HG02970 (cell line): ENCODE measurements at regions not wholly inside any gene's neighbourhood (a gene's known extent, or its start where the extent isn't known, plus 50 kb on each side); places are given as distances from the start of the nearest gene placed in this dataset.
"Not testable (repeated sequence)": the region's sequence is repeated elsewhere in the genome, so short reads cannot be mapped to it uniquely, and the experiment has no call there.

Experiments
- ATAC-seq: cut with Tn5 transposase; IDR thresholded peaks from one replicate; pipeline ENCODE4 v1.9.1; 2021; ENCODE audit warnings: mild to moderate bottlenecking, moderate library complexity, moderate number of reproducible peaks; ENCODE audit not compliant: unreplicated experiment, low FRiP score

DNA sequence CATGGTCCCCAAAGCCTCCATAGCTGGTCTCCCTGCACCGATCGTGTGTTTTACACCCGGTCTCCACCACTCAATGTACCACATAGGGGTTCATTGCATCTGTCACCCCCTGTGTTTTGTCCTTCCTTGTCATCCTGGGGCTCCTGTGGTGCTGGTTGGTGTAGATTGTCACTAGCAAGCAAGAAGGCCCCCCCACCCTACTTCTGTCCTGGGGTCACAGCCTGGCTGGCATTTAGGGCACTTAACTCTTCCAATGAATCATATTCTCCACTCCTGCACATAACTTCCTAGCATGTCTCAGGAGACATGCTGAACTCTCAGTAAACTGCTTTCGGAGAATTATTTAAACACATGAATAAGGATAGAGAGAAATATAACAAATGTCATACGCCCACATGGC, 161.4 kb downstream of the BCL2L11 start:
- not testable (repeated sequence) for ATAC-seq

DNA sequence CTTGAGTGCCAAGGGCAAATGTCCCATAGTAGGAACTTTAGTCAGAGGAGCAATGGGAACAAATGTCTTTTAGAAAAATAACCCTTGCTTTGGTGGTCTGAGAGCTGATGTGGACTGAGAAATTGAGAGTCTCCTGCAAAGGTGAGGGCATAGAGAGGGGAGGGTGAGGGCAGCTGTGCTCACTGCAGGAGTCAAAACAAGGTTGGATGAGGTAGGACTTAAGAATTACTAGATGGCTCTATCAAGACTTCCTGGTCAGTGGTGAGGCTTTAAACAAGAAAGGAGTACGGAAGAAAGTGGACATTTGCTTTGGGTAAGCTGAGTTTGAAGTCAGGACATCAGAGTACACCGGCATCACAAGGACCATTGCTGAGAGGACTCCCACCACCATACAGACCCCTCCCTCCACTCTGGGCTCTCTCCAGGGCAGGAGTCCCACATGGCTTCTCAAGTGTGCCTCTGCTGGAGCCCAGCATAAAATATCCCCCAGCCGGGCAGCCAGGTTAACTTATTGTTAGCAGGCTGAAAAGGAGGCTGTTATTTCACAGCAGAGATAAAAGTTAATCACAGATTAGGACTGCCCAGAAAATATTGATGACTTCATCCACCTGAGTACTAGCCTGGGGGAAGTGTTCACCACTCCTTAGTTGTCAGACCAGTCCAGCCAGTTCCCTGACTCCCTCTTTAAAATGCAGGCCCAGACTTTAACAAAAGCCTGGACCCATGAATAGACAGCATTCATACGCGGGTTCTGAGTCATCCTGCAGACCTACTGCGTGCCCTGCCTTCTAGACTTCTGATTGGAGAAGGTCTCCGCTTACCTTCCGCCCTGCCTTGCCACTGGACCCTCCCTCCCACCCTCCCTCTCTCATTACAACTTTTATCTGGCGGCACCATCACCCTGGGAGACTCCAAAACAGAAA, 167.2 kb downstream of the BCL2L11 start:
- not testable (repeated sequence) for ATAC-seq

GRCh38 chr2:111290370-111290769, 169.7 kb downstream of the BCL2L11 start:
- ATAC-seq: not testable (repeated sequence)

DNA sequence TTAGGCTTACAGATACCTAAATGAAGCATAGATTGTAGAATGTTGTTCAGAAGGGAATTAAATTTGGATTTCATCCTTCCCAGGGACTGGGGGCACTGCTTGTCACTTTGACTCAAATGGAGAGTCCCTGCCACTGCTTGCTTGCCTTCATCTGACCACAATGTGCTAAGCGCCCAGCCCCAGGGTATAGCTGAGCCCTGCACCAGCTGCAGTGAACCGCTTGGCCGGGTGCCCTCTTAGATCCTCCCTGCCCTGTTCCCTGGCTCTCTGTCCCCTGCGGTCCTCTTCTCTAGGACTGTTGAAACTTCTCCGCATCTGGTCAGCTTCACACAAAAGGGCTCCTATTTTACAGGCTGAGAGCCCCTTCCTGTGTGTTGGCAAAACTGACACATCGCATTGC, 170.9 kb downstream of the BCL2L11 start:
- ATAC-seq: not testable (repeated sequence)

DNA sequence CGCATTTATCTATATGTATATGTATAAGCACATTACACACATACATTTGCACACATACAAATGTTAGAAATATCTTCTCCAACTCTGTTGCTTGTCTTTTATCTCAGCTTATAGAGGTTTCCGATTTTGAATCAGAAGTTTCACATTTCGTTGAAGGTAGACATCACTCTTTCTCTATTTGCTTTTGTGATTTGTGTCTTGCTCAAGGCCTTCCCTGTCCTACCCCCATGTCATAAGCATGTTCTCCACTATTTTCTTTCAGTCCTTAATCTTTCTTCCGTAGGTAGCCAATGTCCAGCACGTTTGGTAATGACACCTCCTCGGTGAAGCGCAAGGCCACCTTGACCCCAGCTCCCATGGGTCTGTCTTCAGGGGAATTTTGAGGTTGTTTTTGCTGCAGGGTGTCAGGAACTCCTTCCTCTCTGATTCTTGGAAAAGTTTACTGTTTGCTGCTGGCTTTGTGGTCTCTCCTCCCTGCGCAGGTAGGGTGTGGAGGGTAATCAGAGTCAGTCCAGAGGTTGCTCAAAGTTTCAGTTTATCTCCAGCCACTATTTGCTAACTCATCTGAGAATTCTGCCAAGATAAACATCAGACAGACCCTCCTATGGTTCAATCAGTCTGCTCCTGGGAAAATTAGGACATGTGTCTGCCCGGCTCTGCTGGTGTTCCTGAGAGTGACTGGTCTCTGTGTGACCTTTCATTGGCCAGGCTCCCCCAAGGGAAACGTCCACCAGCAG, 171.7 kb downstream of the BCL2L11 start:
- ATAC-seq: not testable (repeated sequence)

DNA sequence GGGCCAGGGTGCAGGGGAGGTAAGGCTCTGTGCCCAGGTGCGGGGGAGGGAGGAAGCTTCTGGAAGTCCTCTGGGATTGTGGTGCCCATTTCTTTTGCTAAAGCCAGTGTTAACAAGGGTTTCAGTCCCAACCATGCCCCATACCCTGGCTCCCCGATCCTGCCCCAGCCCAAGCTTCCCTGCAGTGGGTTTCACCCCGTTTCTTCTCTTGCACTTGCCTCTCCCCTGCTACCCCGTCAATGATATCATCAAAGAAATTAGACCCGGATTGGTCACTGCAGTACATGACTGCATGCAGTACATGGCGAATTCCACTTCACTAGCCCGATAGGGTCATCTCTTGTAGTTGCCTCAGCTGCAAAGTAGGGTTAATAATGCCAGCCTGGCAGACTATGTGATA, 174.0 kb downstream of the BCL2L11 start:
- ATAC-seq: not testable (repeated sequence)

- not testable (repeated sequence) for ATAC-seq
Measured at GRCh38 chr2:111296122-111296804, 175.5 kb downstream of the BCL2L11 start.

DNA sequence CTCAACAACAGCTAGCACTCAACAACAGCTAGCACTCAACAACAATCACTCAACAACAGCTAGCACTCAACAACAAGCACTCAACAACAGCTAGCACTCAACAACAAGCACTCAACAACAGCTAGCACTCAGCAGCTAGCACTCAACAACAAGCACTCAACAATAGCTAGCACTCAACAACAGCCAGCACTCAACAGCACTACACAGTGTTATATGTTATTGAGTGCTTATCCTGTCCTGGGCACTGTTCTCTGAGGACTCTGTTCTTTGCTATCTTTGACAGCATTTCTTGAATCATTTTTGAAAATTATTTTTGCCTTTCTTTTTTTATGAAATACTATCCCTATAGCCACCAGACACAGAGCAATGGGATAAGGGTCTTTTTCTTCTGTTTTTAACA, 176.4 kb downstream of the BCL2L11 start:
- ATAC-seq: not testable (repeated sequence)

- ATAC-seq: not testable (repeated sequence)
Measured at GRCh38 chr2:111298927-111299326, 178.2 kb downstream of the BCL2L11 start.

DNA sequence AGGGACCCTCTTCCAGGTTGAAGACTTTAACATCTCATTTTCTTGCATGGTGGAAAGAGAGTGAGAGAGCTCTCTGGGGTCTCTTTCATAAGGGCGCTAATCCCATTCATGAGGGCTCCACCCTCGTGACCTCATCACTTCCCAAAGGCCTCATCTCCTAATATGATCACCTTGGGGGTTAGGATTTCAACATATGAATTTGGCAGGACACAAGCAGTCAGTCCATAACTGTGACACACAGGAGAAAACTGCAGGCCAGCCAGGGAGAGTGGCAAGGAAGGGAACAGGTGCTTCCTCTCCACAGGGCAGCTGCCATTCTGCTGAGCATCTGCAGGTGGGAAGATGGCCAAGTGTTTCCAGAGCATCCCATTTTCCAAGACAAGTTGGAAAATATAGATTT, 178.9 kb downstream of the BCL2L11 start:
- ATAC-seq: not testable (repeated sequence)

DNA sequence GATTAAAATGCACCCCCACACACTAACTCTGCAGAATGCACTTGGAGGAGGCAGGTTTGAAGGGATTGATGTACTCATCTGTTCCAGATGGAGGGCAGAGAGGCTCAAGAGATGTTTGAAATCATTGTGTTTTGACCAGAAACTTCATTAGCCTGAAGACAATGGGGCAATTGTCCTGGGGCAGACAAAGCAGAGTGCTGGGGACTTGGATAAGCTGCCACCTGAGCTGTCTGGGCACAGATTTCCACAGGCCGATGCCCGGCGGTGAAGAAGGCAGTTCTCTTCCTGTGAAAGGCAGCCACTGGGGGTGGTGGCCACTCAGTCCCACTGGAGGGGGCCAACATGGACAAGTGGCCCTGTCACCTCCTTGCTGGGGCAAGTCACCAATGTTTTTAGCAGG, 181.0 kb downstream of the BCL2L11 start:
- not testable (repeated sequence) for ATAC-seq

DNA sequence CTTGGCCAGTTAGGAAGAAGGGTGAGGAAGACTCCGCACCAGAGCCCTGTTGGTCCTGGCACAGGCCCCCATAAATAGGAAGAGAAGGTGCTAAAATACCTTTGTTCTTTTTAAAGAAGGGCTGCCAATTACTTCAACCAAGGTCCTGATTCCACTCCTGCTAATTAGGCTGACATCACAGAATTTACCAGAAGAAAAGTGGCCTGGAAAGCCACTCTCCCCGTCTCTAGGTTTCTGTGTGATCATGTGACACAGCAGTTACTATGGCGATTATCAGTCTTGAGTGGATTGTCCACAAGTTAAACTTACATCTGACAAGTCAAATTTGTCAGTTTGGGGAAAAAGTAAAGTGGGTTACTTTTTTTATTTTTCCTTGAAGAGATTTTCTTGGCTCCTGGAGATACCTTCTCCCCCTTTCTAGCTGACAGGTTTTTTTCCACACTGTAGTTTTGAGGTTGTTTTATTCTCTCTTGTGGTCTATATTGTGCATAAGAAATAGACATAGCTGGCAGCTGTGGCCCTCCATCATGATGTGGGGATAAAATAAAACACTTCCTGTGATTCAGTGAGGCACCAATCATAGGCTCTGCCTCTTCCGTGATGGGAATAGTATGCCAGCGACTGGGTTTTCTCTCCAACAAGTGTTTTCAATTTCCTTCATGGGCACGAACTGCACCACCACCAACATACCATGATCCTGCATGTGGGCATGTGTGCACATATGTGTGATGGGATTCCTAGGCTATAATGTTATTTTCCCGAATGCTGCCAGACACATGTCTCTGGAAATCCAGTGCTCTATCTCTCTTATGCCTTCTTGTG, 181.9 kb downstream of the BCL2L11 start:
- not testable (repeated sequence) for ATAC-seq

DNA sequence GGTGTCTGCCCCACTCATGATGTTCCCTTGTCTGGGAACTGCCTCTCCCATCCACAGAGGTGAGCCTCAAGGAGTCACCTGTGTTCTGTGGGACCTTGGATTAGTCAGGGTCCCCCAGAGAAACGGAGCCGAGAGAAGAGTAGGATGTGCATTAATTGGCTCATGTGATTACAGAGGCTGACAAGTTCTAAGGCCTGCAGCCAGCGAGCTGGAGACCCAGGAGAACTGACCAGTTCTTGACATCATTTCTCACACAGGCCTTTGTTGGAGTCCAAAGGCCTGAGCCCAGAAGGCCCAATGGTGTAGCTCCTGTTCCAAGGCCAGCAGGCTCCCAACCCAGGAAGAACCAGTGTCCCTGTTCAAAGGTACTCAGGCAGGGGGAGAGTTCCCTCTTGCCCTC, 186.6 kb downstream of the BCL2L11 start:
- ATAC-seq: not testable (repeated sequence)

GRCh38 chr2:111309231-111310075, 188.7 kb downstream of the BCL2L11 start:
- not testable (repeated sequence) for ATAC-seq

DNA sequence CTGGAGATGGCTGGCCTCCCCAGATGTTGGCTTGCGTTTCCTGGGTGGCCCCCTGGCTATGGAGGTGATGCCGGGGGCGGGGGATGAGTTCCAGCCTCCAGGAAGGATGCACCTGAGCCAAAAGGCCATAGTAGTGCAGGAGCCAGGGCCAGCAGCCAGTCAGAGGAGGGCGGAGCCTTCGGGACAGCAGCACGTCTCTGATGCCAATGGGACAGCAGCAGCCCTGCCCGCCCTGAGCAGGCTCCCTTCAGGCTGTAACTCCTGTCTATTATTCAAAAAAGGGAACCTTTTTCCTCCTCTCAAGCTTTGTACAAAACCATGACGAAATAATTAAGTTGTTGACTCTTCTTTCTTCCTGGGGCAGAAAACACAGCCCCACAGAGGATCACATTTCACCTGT, 189.7 kb downstream of the BCL2L11 start:
- ATAC-seq: not testable (repeated sequence)

- ATAC-seq: not testable (repeated sequence)
Measured at GRCh38 chr2:111311568-111311967, 190.9 kb downstream of the BCL2L11 start.

DNA sequence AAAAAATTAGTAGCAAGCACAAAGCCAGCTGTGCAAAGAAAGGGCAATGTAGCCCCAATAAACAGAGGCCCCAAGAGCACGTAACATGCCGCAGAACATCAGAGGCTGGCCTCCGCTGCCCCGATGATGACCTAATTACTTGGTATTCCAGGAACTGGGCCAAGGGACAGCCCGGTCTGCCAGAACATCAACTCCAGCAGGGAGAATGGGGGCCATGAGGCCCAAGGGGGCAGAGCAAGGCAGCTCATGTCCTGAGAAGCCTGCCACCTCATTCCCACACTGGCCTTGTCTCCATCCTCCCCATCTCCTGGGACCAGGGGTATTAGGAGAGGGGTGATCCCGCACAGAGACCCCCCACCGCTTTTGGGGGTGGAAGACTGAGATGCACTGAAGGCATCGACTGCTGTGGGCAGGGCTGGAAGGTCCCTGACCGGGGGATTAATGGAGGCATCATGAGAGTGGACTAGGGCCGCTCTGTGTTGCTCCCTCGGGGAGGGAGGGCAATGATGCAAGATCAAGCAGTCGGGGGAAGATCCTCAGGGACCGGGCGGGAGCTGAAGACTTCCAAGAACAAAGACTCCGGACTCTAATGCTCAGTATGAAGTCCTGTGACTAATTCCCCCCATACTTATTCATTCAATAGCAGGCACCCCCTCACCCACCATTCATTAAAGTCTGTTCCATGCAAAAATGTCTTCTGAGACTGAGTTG, 192.3 kb downstream of the BCL2L11 start:
- ATAC-seq: not testable (repeated sequence)

DNA sequence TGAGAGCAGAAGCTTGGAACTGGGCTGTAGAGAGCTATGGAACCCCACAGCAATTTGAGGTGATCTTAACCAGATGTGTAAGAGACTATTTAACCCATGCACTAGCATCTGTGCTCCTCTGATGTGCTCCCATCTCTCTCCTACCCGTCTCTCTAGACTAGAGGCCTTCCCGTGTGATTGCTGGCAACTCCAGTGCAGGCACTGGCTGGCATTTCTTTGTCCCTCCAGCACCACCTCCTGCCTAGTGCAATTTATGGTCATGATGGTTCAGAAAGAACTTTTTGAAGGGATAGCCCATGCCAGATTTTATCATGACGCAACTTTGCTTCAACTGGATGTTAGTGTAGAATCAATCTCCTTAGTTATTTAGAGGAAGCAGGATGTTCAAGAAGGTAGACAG, 193.0 kb downstream of the BCL2L11 start:
- not testable (repeated sequence) for ATAC-seq
